ENCODE measurements at regions not wholly inside any gene's neighbourhood (a gene's known extent, or its start where the extent isn't known, plus 50 kb on each side); places are given as distances from the start of the nearest gene placed in this dataset.

GRCh38 chr13:22915442-22916082 lies 265.2 kb upstream of the SGCG start (continued):
- TF ChIP-seq BCL11A (IDR thresholded peaks at IDR 0.05; ENCODE audit: low read depth in 2 of 2, low read length in 2 of 2): no peak
- TF ChIP-seq POU5F1 (IDR thresholded peaks at IDR 0.05; ENCODE audit: low read depth, low read length): no peak
- TF ChIP-seq JUN (IDR thresholded peaks at IDR 0.05; ENCODE audit: low read depth, low read length): no peak
- peak; percentile 51; the same call in 1 of the 2 replicates for TF ChIP-seq PHF8 (conservative IDR thresholded peaks at IDR 0.05; ENCODE audit: low read depth, low read length)
- TF ChIP-seq KDM4A (IDR thresholded peaks at IDR 0.05; ENCODE audit: low read depth, low read length, severe bottlenecking): peak; percentile 63
- peak in 1 of 2 experiments; percentile 82; a peak in 2 of 3 replicates for TF ChIP-seq POLR2A (IDR thresholded peaks at IDR 0.05; ENCODE audit: control extremely low read depth in 1 of 2, low read depth in 2 of 2, low read length in 2 of 2)
- no peak for TF ChIP-seq TEAD4 (IDR thresholded peaks at IDR 0.05; ENCODE audit: low read depth, low read length)
- TF ChIP-seq SUZ12 (IDR thresholded peaks at IDR 0.05; ENCODE audit: low read length): no peak
- peak in 1 of 2 experiments; percentile 32; a peak in 2 of 4 replicates for TF ChIP-seq RAD21 (IDR thresholded peaks at IDR 0.05 in 1 of 2, conservative IDR thresholded peaks at IDR 0.05 in 1 of 2; ENCODE audit: low read depth in 2 of 2, low read length in 2 of 2)
- peak in 1 of 2 experiments; percentile 58; a peak in 2 of 4 replicates for TF ChIP-seq SIN3A (conservative IDR thresholded peaks at IDR 0.05 in 1 of 2, IDR thresholded peaks at IDR 0.05 in 1 of 2; ENCODE audit: low read depth in 1 of 2, low read length in 2 of 2)
- TF ChIP-seq NRF1 (IDR thresholded peaks at IDR 0.05; ENCODE audit: low read depth, low read length): 0 out of 2 replicates have a peak, but pooled peaks have one; percentile 16
- peak; percentile 76 for TF ChIP-seq TAF1 (IDR thresholded peaks at IDR 0.05; ENCODE audit: low read depth, low read length)
- TF ChIP-seq SIX5 (IDR thresholded peaks at IDR 0.05; ENCODE audit: low read depth, low read length): no peak
- TF ChIP-seq CBX5 (IDR thresholded peaks at IDR 0.05; ENCODE audit: low read depth, low read length): no peak
- TF ChIP-seq SP4 (IDR thresholded peaks at IDR 0.05; ENCODE audit: low read length): no peak
- no peak for TF ChIP-seq SRF (IDR thresholded peaks at IDR 0.05; ENCODE audit: low read depth, low read length)
- no peak for TF ChIP-seq CHD1 (IDR thresholded peaks at IDR 0.05; ENCODE audit: low read depth, low read length)
- no peak for TF ChIP-seq HDAC6 (IDR thresholded peaks at IDR 0.05; ENCODE audit: low read depth, low read length)
- peak; percentile 34 to 61 (median 38); a peak in 3 of 4 replicates for TF ChIP-seq CTCF (IDR thresholded peaks at IDR 0.05; ENCODE audit: control extremely low read depth in 1 of 3, insufficient read depth in 1 of 3, low read depth in 1 of 3, low read length in 3 of 3)
- TF ChIP-seq GTF2F1 (IDR thresholded peaks at IDR 0.05; ENCODE audit: borderline replicate concordance, low read depth, low read length): no peak
- TF ChIP-seq RXRA (IDR thresholded peaks at IDR 0.05; ENCODE audit: insufficient read depth, low read depth, low read length): no peak
- peak; percentile 72 for TF ChIP-seq MAX (IDR thresholded peaks at IDR 0.05)
